Neural cell (in vitro differentiated cells): ENCODE measurements at regions not wholly inside any gene's neighbourhood (a gene's known extent, or its start where the extent isn't known, plus 50 kb on each side); places are given as distances from the start of the nearest gene placed in this dataset.

ENCODE experiments used
- CTCF ChIP-seq: fragments of 450-650 bp; IDR thresholded peaks from 2 replicates; pipeline ENCODE4 v1.5.1; 2014; ENCODE audit warnings: antibody characterized with exemption, mild to moderate bottlenecking, moderate library complexity; ENCODE audit not compliant: poor library complexity, severe bottlenecking
- EP300 ChIP-seq: fragments of 450-650 bp; conservative IDR thresholded peaks from 2 replicates; pipeline ENCODE4 v1.6.1; 2014; ENCODE audit warnings: antibody characterized with exemption, mild to moderate bottlenecking, moderate library complexity; ENCODE audit not compliant: poor library complexity, severe bottlenecking
- EZH2 ChIP-seq: fragments of 200-600, 300-800 bp; shearing (Covaris generic), sonication (generic); IDR thresholded peaks from 2 replicates; pipeline ENCODE4 v1.6.1; 2014; ENCODE audit warnings: antibody characterized with exemption, low read length, borderline replicate concordance, mild to moderate bottlenecking; ENCODE audit not compliant: insufficient read depth, poor library complexity, severe bottlenecking
- POLR2AphosphoS5 ChIP-seq: IDR thresholded peaks from 2 replicates; pipeline ENCODE4 v1.6.1; 2012
- RAD21 ChIP-seq: fragments of 450-650 bp; conservative IDR thresholded peaks from 2 replicates; pipeline ENCODE4 v1.6.1; 2014; ENCODE audit warnings: antibody characterized with exemption, mild to moderate bottlenecking, moderate library complexity
- TAF1 ChIP-seq: IDR thresholded peaks from 2 replicates; pipeline ENCODE4 v1.6.1; 2012; ENCODE audit warnings: low read depth
- TF ChIP-seq, protein P1 (sequence below): IDR thresholded peaks from 2 replicates; pipeline ENCODE4 v1.6.1; 2012; ENCODE audit warnings: borderline replicate concordance

GRCh38 chr6:159099276-159099675, 54.5 kb upstream of the TAGAP start:
- TF ChIP-seq CTCF = no peak
- TF ChIP-seq POLR2AphosphoS5 = no peak
- no peak for TF ChIP-seq EZH2
- TF ChIP-seq, protein P1, sequence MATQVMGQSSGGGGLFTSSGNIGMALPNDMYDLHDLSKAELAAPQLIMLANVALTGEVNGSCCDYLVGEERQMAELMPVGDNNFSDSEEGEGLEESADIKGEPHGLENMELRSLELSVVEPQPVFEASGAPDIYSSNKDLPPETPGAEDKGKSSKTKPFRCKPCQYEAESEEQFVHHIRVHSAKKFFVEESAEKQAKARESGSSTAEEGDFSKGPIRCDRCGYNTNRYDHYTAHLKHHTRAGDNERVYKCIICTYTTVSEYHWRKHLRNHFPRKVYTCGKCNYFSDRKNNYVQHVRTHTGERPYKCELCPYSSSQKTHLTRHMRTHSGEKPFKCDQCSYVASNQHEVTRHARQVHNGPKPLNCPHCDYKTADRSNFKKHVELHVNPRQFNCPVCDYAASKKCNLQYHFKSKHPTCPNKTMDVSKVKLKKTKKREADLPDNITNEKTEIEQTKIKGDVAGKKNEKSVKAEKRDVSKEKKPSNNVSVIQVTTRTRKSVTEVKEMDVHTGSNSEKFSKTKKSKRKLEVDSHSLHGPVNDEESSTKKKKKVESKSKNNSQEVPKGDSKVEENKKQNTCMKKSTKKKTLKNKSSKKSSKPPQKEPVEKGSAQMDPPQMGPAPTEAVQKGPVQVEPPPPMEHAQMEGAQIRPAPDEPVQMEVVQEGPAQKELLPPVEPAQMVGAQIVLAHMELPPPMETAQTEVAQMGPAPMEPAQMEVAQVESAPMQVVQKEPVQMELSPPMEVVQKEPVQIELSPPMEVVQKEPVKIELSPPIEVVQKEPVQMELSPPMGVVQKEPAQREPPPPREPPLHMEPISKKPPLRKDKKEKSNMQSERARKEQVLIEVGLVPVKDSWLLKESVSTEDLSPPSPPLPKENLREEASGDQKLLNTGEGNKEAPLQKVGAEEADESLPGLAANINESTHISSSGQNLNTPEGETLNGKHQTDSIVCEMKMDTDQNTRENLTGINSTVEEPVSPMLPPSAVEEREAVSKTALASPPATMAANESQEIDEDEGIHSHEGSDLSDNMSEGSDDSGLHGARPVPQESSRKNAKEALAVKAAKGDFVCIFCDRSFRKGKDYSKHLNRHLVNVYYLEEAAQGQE = no peak
- no peak for TF ChIP-seq RAD21
- TF ChIP-seq TAF1 = no peak
- TF ChIP-seq EP300 = no peak
